KMS-11 (cell line): ENCODE measurements at regions not wholly inside any gene's neighbourhood (a gene's known extent, or its start where the extent isn't known, plus 50 kb on each side); places are given as distances from the start of the nearest gene placed in this dataset.

Experiments
- H2AFZ ChIP-seq: fragments of 200-600 bp; sonication (generic); 2 replicates; pipeline ENCODE4 v1.6.1; 2016; ENCODE audit warnings: antibody characterized with exemption, mixed run types, low read depth
- H3K27ac ChIP-seq: fragments of 200-600 bp; sonication (generic); 2 replicates; pipeline ENCODE4 v1.6.1; 2016; ENCODE audit warnings: mild to moderate bottlenecking, mixed run types
- H3K27me3 ChIP-seq: fragments of 200-600 bp; sonication (generic); 2 replicates; pipeline ENCODE4 v1.6.1; 2017; ENCODE audit warnings: mild to moderate bottlenecking, low read depth, mixed run types, moderate library complexity; ENCODE audit not compliant: insufficient read depth
- H3K36me3 ChIP-seq: fragments of 200-600 bp; sonication (generic); 2 replicates; pipeline ENCODE4 v1.6.1; 2017; ENCODE audit warnings: mild to moderate bottlenecking, mixed run types; ENCODE audit not compliant: insufficient read depth
- H3K4me1 ChIP-seq: fragments of 200-600 bp; sonication (generic); 2 replicates; pipeline ENCODE4 v1.6.1; 2016; ENCODE audit warnings: mild to moderate bottlenecking, low read depth, mixed run types; ENCODE audit not compliant: poor library complexity, severe bottlenecking
- H3K4me2 ChIP-seq: fragments of 200-600 bp; sonication (generic); 2 replicates; pipeline ENCODE4 v1.7.0; 2016; ENCODE audit warnings: mild to moderate bottlenecking, mixed run types
- H3K4me3 ChIP-seq: fragments of 200-600 bp; sonication (generic); IDR thresholded peaks from 2 replicates; pipeline ENCODE4 v1.6.1; 2017; ENCODE audit warnings: low read depth, low read length, mixed read lengths; ENCODE audit not compliant: insufficient read depth
- H3K79me2 ChIP-seq: fragments of 200-600 bp; sonication (generic); 2 replicates; pipeline ENCODE4 v1.6.1; 2016; ENCODE audit warnings: low read depth, mixed run types; ENCODE audit not compliant: insufficient read depth
- H3K9ac ChIP-seq: fragments of 200-600 bp; sonication (generic); 2 replicates; pipeline ENCODE4 v1.6.1; 2016; ENCODE audit warnings: mild to moderate bottlenecking, mixed run types
- H4K20me1 ChIP-seq: fragments of 200-600 bp; sonication (generic); 2 replicates; pipeline ENCODE4 v1.6.1; 2016; ENCODE audit warnings: mild to moderate bottlenecking, mixed run types; ENCODE audit not compliant: insufficient read depth
- CTCF ChIP-seq: fragments of 200-600 bp; sonication (generic); conservative IDR thresholded peaks from 2 replicates; pipeline ENCODE4 v1.6.1; 2017; ENCODE audit warnings: low read depth, mild to moderate bottlenecking, antibody characterized with exemption, low read length, moderate library complexity, mixed read lengths

GRCh38 chr1:55578646-55579045 is 363.5 kb upstream of the USP24 start:
- Histone ChIP-seq H3K4me2 (no peak overlapping the region), H3K9ac (no peak overlapping the region), H4K20me1 (no peaks in the 10 kb centered on the region), H3K4me1 (no peaks in the 10 kb centered on the region), H3K27me3 (no peaks in the 10 kb centered on the region), H3K79me2 (no peaks in the 10 kb centered on the region), H2AFZ (no peak overlapping the region), H3K36me3 (no peaks in the 10 kb centered on the region), H3K4me3 (no peak overlapping the region), H3K27ac (no peak overlapping the region)
- no peak for TF ChIP-seq CTCF

- Histone ChIP-seq H3K9ac (no peak overlapping the region), H3K36me3 (no peaks in the 10 kb centered on the region), H3K27me3 (no peaks in the 10 kb centered on the region), H2AFZ (no peak overlapping the region), H3K4me3 (no peak overlapping the region), H3K79me2 (no peaks in the 10 kb centered on the region), H3K4me2 (no peak overlapping the region), H3K27ac (no peak overlapping the region), H3K4me1 (no peaks in the 10 kb centered on the region), H4K20me1 (no peaks in the 10 kb centered on the region)
- TF ChIP-seq CTCF = no peak
Observed at GRCh38 chr1:55575571-55576279, 360.6 kb upstream of the USP24 start.

GRCh38 chr1:55574691-55575225 is 359.6 kb upstream of the USP24 start:
- Histone ChIP-seq H3K36me3 (no peaks in the 10 kb centered on the region), H3K4me3 (no peak overlapping the region), H3K79me2 (no peaks in the 10 kb centered on the region), H3K4me2 (no peak overlapping the region), H3K27me3 (no peaks in the 10 kb centered on the region), H4K20me1 (no peaks in the 10 kb centered on the region), H3K4me1 (no peaks in the 10 kb centered on the region), H3K27ac (no peak overlapping the region), H2AFZ (no peak overlapping the region), H3K9ac (no peak overlapping the region)
- TF ChIP-seq CTCF = no peak

- Histone ChIP-seq H3K4me1 (no peaks in the 10 kb centered on the region), H2AFZ (no peak overlapping the region)
- TF ChIP-seq CTCF = no peak
Observed at GRCh38 chr1:55572878-55573734, 357.9 kb upstream of the USP24 start.

More at GRCh38 chr1:55572878-55573734, 357.9 kb upstream of the USP24 start:
- H3K9ac ChIP-seq = no peak overlapping the region
- no peaks in the 10 kb centered on the region for H4K20me1 ChIP-seq
- H3K27me3 ChIP-seq = no peaks in the 10 kb centered on the region
- H3K36me3 ChIP-seq = no peaks in the 10 kb centered on the region
- no peaks in the 10 kb centered on the region for H3K79me2 ChIP-seq
- H3K27ac ChIP-seq = no peak overlapping the region
- no peak overlapping the region for H3K4me3 ChIP-seq
- no peak overlapping the region for H3K4me2 ChIP-seq
